Esophagus muscularis mucosa (tissue), 3 donors: ENCODE measurements at regions not wholly inside any gene's neighbourhood (a gene's known extent, or its start where the extent isn't known, plus 50 kb on each side); places are given as distances from the start of the nearest gene placed in this dataset.

Experiments
- POLR2A ChIP-seq: fragments of 450-650 bp; IDR thresholded peaks from one replicate; pipeline ENCODE4 v1.6.1; 2017; ENCODE audit warnings: antibody characterized with exemption, moderate library complexity, mild to moderate bottlenecking, low read depth
- POLR2AphosphoS5 ChIP-seq, 2 donors: sonication (generic); formaldehyde crosslinking; IDR thresholded peaks; one replicate each; pipeline ENCODE4 v1.6.1; 2017; ENCODE audit warnings: antibody characterized with exemption in 2 of 2
- TF ChIP-seq, protein P1 (sequence below), 3 experiments: fragments of 200-600 bp in 2 of 3; fragments of 450-650 bp in 1 of 3; sonication (generic) in 2 of 3; IDR thresholded peaks; one replicate each; pipeline ENCODE4 v1.5.1; 2017 to 2019; ENCODE audit warnings: antibody characterized with exemption in 3 of 3, mild to moderate bottlenecking in 2 of 3, moderate library complexity in 1 of 3

DNA sequence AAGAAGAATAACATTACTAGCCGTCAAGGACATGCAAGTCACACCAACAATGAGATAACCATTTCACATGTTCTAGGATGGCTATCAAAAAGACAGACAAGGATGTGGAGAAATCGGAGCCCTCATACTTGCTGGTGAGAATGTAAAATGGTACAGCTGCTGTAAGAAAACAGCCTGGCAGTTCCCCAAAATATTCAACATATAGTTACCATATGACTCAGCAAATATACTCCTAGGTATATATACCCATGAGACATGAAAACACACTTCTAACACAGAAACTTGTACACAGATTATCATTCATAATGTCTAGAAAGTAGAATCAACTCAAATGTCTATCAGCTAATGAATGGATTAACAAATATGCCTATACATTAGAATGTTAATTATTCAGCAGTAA lies 105.4 kb upstream of the PCAT7 start:
- TF ChIP-seq, protein P1, sequence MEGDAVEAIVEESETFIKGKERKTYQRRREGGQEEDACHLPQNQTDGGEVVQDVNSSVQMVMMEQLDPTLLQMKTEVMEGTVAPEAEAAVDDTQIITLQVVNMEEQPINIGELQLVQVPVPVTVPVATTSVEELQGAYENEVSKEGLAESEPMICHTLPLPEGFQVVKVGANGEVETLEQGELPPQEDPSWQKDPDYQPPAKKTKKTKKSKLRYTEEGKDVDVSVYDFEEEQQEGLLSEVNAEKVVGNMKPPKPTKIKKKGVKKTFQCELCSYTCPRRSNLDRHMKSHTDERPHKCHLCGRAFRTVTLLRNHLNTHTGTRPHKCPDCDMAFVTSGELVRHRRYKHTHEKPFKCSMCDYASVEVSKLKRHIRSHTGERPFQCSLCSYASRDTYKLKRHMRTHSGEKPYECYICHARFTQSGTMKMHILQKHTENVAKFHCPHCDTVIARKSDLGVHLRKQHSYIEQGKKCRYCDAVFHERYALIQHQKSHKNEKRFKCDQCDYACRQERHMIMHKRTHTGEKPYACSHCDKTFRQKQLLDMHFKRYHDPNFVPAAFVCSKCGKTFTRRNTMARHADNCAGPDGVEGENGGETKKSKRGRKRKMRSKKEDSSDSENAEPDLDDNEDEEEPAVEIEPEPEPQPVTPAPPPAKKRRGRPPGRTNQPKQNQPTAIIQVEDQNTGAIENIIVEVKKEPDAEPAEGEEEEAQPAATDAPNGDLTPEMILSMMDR (IDR thresholded peaks at IDR 0.05), result no peak
- TF ChIP-seq POLR2A (no peak), POLR2AphosphoS5 (IDR thresholded peaks at IDR 0.05) (no peak)
